OCI-LY1 (cell line): ENCODE measurements at regions not wholly inside any gene's neighbourhood (a gene's known extent, or its start where the extent isn't known, plus 50 kb on each side); places are given as distances from the start of the nearest gene placed in this dataset.

Source experiments
- H2AFZ ChIP-seq: fragments of 200-600 bp; sonication (generic), shearing (Covaris generic); 2 replicates; pipeline ENCODE4 v1.6.0; 2014; ENCODE audit warnings: antibody characterized with exemption, mild to moderate bottlenecking, low read length
- H3F3A ChIP-seq: fragments of 200-600 bp; sonication (generic), shearing (Covaris generic); 2 replicates; pipeline ENCODE4 v1.6.0; 2014; ENCODE audit warnings: mild to moderate bottlenecking, antibody characterized with exemption, low read length, moderate library complexity; ENCODE audit not compliant: insufficient read depth
- H3K27ac ChIP-seq: fragments of 200-600 bp; sonication (generic); 2 replicates; pipeline ENCODE4 v1.5.1; 2014; ENCODE audit warnings: low read length, mixed run types, mild to moderate bottlenecking, low read depth; ENCODE audit not compliant: poor library complexity, severe bottlenecking
- H3K27me3 ChIP-seq: fragments of 200-600 bp; sonication (generic); 2 replicates; pipeline ENCODE4 v1.6.0; 2014; ENCODE audit warnings: antibody characterized with exemption, mild to moderate bottlenecking, low read length, moderate library complexity; ENCODE audit not compliant: insufficient read depth
- H3K36me3 ChIP-seq: fragments of 200-600 bp; sonication (generic); 2 replicates; pipeline ENCODE4 v1.6.1; 2014; ENCODE audit warnings: mild to moderate bottlenecking, antibody characterized with exemption, low read length, moderate library complexity, mixed read lengths; ENCODE audit not compliant: insufficient read depth
- H3K4me1 ChIP-seq: fragments of 200-600 bp; sonication (generic); 2 replicates; pipeline ENCODE4 v1.5.1; 2014; ENCODE audit warnings: mild to moderate bottlenecking, low read length, moderate library complexity; ENCODE audit not compliant: insufficient read depth, severe bottlenecking
- H3K4me2 ChIP-seq: fragments of 200-600 bp; sonication (generic), shearing (Covaris generic); 2 replicates; pipeline ENCODE4 v1.6.1; 2014; ENCODE audit warnings: low read length
- H3K4me3 ChIP-seq: fragments of 200-600 bp; sonication (generic); 2 replicates; pipeline ENCODE4 v1.5.1; 2014; ENCODE audit warnings: low read length, low read depth, mild to moderate bottlenecking, mixed read lengths; ENCODE audit not compliant: poor library complexity, severe bottlenecking
- H3K79me2 ChIP-seq: fragments of 200-600 bp; shearing (Covaris generic); 2 replicates; pipeline ENCODE4 v1.6.1; 2016; ENCODE audit warnings: mixed run types, low read length, mixed read lengths; ENCODE audit not compliant: insufficient read depth
- H3K9ac ChIP-seq: fragments of 200-600 bp; sonication (generic), shearing (Covaris generic); 2 replicates; pipeline ENCODE4 v1.6.1; 2014; ENCODE audit warnings: mild to moderate bottlenecking, low read length, mixed read lengths
- H3K9me2 ChIP-seq: fragments of 200-600 bp; sonication (generic), shearing (Covaris generic); 2 replicates; pipeline ENCODE4 v1.6.1; 2014; ENCODE audit warnings: low read depth, mild to moderate bottlenecking, low read length, mixed read lengths
- H3K9me3 ChIP-seq: fragments of 200-600 bp; shearing (Covaris generic); 2 replicates; pipeline ENCODE4 v1.6.1; 2014; ENCODE audit warnings: low read length, mixed read lengths
- H4K20me1 ChIP-seq: fragments of 200-600 bp; sonication (generic), shearing (Covaris generic); 2 replicates; pipeline ENCODE4 v1.6.0; 2016; ENCODE audit warnings: mild to moderate bottlenecking, low read length; ENCODE audit not compliant: insufficient read depth
- CTCF ChIP-seq: fragments of 200-600 bp; sonication (generic), shearing (Covaris generic); IDR thresholded peaks from 2 replicates; pipeline ENCODE4 v1.5.1; 2017; ENCODE audit warnings: mild to moderate bottlenecking, antibody characterized with exemption, low read length, moderate library complexity, mixed read lengths
- EZH2 ChIP-seq: fragments of 200-600 bp; sonication (generic), shearing (Covaris generic); IDR thresholded peaks from 2 replicates; pipeline ENCODE4 v1.8.0; 2017; ENCODE audit warnings: borderline replicate concordance, mixed run types, mild to moderate bottlenecking, antibody characterized with exemption, low read length, moderate library complexity, mixed read lengths

GRCh38 chr1:166603296-166603695, 236.0 kb upstream of the POGK start:
- H3K79me2 ChIP-seq, result no peaks in the 10 kb centered on the region
- no peak overlapping the region for H2AFZ ChIP-seq
- no peaks in the 10 kb centered on the region for H3K27me3 ChIP-seq
- no peaks in the 10 kb centered on the region for H3K9me3 ChIP-seq
- H3K36me3 ChIP-seq, result no peaks in the 10 kb centered on the region
- no peaks in the 10 kb centered on the region for H3K9me2 ChIP-seq
- H3K27ac ChIP-seq, result no peak overlapping the region
- no peaks in the 10 kb centered on the region for H4K20me1 ChIP-seq
- H3F3A ChIP-seq, result no peaks in the 10 kb centered on the region
- no peak overlapping the region for H3K4me2 ChIP-seq
- no peak for TF ChIP-seq EZH2
- no peak for TF ChIP-seq CTCF
- no peak overlapping the region for H3K4me3 ChIP-seq
- no peaks in the 10 kb centered on the region for H3K4me1 ChIP-seq
- no peak overlapping the region for H3K9ac ChIP-seq

- H2AFZ ChIP-seq, result no peak overlapping the region
- H3K4me3 ChIP-seq, result no peak overlapping the region
- H3K9me2 ChIP-seq, result no peaks in the 10 kb centered on the region
- no peak overlapping the region for H3K27ac ChIP-seq
- H3K36me3 ChIP-seq, result no peaks in the 10 kb centered on the region
- no peaks in the 10 kb centered on the region for H3K9me3 ChIP-seq
- no peaks in the 10 kb centered on the region for H4K20me1 ChIP-seq
- no peaks in the 10 kb centered on the region for H3K79me2 ChIP-seq
- no peak overlapping the region for H3K9ac ChIP-seq
- H3K4me1 ChIP-seq, result no peaks in the 10 kb centered on the region
- H3F3A ChIP-seq, result no peaks in the 10 kb centered on the region
- no peak overlapping the region for H3K4me2 ChIP-seq
- TF ChIP-seq CTCF (no peak), EZH2 (no peak)
- no peaks in the 10 kb centered on the region for H3K27me3 ChIP-seq
These were observed 234.1 kb upstream of the POGK start for GRCh38 chr1:166605137-166605536.

GRCh38 chr1:166612886-166613285, 226.4 kb upstream of the POGK start:
- H3K4me2 ChIP-seq, result no peak overlapping the region
- H3K27me3 ChIP-seq, result no peaks in the 10 kb centered on the region
- no peak overlapping the region for H2AFZ ChIP-seq
- H3F3A ChIP-seq, result no peaks in the 10 kb centered on the region
- no peak overlapping the region for H3K27ac ChIP-seq
- TF ChIP-seq EZH2 (no peak), CTCF (no peak)
- H3K9me2 ChIP-seq, result no peaks in the 10 kb centered on the region
- H3K9me3 ChIP-seq, result no peaks in the 10 kb centered on the region
- H3K9ac ChIP-seq, result no peak overlapping the region
- no peak overlapping the region for H3K4me3 ChIP-seq
- no peaks in the 10 kb centered on the region for H3K36me3 ChIP-seq
- no peaks in the 10 kb centered on the region for H4K20me1 ChIP-seq
- no peaks in the 10 kb centered on the region for H3K4me1 ChIP-seq
- no peaks in the 10 kb centered on the region for H3K79me2 ChIP-seq
